HG02623 (cell line): ENCODE measurements at regions not wholly inside any gene's neighbourhood (a gene's known extent, or its start where the extent isn't known, plus 50 kb on each side); places are given as distances from the start of the nearest gene placed in this dataset.

ENCODE experiments used
- ATAC-seq: cut with Tn5 transposase; IDR thresholded peaks from one replicate; pipeline ENCODE4 v1.9.1; 2021; ENCODE audit warnings: moderate library complexity; ENCODE audit not compliant: unreplicated experiment

GRCh38 chr13:106865716-106866440, 297.9 kb upstream of the ARGLU1 start:
- ATAC-seq, result no peak

DNA sequence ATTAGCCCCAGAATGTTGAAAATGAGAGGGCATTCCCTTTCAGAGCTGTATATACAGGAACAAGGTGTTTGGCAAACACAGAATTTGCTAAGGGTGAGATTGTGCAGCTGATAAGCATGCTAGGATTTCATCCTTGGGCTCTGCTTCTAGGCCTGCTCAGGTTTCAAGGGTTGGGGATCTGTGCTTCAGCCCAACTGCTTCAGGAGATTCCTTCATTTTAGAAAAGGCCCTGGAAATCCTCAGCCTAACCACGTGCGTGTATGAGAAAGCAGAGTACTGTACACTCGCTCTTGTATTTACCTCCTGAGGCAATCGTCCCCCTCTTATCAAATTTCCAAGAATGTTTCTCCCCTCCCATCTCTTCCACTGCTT, 291.6 kb upstream of the ARGLU1 start:
- ATAC-seq, result no peak

DNA sequence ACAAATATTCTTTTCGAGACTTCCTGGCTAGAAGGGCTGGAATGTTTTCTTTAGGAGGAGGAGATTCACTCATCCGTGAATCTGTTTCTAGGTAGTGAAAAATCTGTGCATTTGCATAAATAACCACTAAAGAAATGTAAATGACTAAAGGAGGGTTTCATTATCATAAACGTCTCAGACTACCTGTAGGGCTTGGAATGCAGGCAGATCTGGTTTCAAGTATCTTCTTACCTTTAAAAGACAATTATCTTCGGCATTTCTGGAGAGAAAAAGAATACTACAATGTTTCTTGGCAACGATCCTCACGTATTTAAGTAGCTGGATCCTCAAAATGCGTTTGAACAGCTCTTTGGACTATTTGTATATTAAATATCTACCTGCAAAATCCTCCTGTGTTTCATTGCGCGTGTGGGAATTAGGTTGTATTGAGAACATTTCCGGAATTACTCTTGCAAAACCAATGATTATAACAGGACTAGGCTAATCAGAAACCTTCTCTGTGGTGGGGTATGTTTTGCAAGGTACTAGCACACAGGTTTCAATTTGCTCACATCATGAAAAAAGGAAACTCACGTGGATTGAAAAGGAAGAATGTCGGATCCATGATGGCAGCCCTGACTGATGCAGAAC, 291.1 kb upstream of the ARGLU1 start:
- no peak for ATAC-seq

DNA sequence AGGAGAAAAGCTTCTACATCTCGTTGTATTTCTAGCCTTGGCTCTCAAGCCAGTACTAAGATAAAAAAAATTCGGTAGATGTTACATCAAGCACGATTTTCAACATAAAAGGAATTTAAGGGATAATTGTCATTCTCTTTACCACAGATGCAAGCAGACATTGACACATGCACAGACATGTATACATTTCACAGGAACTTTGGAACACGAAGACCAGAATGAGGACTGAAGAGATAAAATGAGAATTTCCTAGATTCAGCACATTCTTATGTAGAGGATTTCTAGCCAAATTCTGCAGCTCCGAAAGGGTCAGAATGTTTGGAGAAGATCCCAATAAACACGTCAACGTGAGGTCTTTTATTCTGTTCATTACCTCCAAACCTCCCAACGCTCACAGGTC, 284.5 kb upstream of the ARGLU1 start:
- no peak for ATAC-seq

DNA sequence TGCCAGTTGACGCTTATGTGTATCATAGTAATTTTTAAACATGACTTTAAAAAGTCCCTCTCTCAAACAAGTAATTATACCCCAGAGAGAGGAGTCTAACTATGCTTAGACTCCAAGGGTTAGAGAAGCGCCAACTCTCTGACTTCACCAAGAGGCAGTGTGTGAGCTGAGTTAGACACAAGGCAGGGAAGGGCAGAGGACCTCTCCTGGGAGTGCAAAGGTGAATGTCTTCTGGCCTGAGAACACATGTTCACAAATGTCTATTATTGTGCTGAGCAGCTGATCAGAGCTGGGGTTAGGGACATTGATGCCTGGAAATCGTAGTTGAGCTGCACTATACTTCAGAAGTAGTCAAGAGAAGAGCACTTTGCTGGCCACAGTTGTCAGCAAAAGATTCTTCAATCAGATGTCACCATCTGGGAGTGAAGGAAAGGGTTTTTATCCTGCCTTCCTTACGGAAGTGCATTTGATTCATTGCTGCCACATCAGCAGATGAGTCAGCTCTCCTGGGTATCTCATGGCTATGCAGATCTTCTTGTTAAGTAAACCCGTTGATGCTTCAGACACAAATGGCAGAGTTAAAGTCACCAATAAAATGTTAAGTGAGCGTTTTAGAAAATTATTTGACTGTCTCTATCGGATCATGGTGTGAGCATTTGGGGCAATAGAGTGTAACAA, 283.2 kb upstream of the ARGLU1 start:
- no peak for ATAC-seq

DNA sequence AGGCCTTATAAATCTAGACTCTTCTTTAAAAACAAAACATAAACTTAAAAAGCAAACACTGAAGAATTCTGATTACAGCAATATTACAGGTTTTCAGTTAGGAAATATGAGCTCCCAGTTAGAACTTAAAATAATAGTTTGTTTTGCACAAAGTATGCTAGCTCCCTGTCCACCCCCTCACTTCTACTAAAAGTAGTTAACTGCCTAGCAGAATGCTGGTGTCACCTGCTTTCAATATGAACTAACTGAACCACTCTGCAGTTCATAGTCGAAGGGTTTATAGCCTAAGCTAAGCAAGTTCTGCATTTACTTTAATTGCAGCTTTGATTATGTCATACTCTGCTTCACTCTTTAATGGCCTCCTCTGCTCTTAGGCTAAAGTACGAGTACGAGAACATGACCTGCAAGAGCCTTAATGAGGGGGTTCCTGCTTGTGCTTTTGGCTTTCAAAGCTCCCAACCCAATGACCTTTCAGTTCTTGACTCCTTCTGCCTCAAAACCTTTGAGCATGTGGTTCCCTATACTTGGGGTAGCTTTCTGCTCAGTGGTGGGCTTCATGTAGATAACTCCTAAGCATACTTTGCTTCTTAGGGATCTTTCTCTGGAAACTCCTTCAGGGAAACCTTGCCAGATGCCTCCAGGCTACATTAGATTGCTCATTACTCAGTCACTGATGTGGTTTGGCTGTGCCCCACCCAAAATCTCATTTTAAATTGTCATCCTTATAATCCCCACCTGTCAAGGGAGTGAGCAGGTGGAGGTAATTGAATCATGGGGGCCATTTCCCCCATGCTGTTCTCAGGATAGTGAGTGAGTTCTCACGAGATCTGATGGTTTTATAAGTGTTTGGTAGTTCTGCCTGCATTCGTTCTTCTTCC, 278.9 kb upstream of the ARGLU1 start:
- ATAC-seq, result no peak

DNA sequence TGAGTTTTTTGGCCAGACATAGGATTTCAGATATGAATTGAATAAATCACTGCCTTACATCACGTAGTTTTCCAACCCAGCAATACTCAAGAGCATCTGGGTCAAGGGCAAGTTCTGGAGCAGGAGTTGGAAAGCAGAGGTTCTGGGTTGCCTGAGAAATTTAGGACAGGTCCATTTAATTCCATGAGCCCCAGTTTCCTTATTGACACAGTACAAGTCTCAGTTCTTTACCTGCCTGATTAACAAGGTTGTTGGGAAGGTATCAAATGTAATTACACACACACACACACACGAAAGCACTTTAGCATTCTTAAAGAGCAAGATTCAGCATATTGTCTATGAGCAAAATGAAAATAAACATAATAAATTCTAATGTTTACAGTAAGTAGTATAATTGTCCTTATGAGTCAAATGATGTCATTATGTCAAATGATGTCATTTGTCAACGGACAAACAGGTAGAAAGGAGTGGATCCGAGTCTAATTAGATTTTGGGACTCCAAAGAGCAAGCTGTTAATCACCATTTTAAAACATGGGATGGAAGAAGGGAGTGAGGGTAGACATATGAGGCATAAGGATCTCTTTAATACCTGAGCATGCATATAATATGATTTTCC, 268.4 kb upstream of the ARGLU1 start:
- no peak for ATAC-seq

GRCh38 chr13:106835477-106835876, 267.5 kb upstream of the ARGLU1 start:
- no peak for ATAC-seq

DNA sequence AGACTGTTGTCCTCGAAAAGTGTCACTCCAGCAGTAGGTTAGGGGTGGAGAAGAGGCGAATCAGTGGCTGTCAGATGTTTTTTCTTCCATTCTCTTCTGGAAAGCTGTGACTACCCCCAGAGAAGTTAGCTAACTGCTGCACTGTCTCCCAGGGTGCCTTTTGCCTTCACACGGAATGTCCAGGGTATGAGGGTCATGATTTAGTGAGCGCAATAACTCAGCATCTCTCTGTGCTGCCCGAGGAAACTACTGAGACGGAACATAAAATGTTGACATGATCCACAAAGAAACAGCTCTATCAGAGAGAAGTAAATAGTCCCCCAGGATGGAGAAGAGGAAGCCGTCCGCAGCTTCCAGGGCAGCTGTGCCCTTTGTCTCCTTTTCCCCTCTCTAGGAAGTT, 254.0 kb upstream of the ARGLU1 start:
- ATAC-seq, result no peak

- no peak for ATAC-seq
Measured at GRCh38 chr13:106819413-106820180, 251.7 kb upstream of the ARGLU1 start.

- ATAC-seq, result no peak
Measured at GRCh38 chr13:106818971-106819370, 251.0 kb upstream of the ARGLU1 start.

DNA sequence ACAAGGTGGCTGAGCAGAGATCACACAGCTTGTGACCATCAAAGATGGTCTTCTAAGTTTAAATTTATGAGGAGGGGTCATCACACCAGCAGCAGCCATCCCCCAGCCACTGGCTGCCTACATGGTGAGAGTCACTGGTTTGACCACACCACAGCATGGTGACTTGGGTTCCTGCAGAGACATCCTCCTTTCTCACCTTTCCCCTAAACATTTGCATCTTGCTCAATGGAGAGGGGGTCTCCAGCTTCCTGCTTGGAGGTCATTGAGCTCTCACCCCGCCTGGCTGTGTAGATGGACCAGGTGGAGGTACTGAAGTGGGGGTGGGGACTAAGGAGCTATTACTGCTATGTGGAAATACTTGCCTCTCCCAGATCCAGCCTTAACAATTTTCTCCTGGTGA, 247.6 kb upstream of the ARGLU1 start:
- ATAC-seq, result no peak

- no peak for ATAC-seq
Measured at GRCh38 chr13:106814463-106814862, 246.5 kb upstream of the ARGLU1 start.

DNA sequence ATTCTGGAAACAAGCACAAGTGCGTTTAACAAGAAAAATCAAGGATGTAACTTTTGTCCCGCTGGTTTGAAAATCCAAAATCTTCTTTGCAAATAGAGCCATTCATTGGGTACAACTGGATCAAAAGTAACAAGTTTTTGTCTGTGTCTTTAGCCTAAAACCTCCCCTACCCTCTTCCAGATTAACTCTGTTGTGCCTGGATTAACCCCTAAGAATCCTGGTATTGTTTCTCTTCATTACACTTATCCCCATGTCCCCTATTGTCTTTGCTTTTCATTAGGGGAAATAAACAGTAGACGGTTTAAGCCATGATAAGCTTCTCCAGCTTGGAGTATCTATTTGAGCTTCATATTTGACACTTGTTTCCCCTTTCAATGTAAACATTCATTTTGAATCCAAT, 242.1 kb upstream of the ARGLU1 start:
- ATAC-seq, result no peak

GRCh38 chr13:106804991-106805390, 237.1 kb upstream of the ARGLU1 start:
- no peak for ATAC-seq

DNA sequence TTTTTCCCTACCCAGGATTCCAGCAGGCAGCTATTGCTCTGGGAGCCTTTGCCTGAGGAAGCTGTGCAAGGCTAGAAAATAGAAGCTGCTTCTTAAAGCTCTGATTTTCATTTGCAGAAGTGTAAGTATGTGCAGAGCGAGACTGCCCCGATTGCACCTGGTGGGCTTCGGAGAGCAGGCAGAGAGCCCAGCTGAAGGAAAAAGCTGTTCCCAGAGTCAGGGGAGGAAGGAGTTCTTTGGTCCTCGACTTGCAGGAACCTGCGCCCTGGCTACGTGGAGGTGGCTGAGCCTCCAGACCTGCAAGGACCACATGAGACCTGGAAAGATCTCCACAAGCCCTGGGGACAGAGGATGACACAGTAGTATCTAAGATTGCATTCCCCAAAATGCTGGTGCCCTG, 235.0 kb upstream of the ARGLU1 start:
- no peak for ATAC-seq

DNA sequence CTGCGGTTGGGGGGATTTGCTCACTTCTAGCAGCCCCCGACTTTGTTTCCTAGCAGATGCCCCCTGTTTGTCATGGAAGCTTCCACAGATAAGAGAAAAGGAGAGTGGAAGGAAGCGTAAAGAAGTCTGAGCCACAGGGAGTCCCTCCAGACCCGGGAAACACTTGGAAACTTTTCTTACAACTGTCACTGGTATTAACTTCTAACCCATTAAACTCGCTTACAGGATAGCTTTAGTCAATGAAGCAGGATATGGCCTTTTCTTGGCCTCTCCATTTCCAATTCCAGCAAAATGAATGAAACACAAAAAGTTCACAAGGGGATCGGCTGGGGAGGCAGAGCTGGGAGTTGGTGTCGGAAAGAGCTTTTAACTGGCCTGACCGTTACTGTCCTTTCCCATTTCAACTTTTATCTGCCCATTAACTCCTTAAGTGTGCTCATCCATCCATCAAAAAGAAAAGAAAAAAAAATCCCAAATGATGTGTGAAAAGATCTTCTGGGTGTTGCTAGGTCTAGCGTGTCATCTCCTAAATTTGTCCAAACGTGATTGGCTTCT, 231.9 kb upstream of the ARGLU1 start:
- no peak for ATAC-seq

DNA sequence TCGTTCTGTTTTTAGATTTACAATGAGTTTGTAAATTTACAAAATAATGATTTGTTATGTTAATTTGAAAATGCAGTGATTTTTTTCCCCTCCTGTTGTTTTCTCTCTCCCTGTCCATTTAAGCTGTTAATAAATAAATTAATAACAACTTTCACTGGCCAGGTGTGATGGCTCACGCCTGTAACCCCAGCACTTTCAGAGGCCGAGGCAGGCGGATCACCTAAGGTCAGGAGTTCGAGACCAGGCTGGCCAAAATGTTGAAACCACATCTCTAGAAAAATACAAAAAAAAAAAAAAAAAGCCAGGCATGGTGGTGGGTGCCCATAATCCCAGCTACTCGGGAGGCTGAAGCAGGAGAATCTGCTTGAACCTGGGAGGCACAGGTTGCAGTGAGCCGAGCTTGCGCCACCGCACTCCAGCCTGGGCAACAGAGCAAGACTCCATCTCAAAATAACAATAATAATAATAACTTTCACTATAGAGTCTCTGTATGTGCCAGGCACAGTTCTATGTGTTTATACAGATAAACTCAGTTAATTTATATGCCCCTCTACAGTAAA, 229.2 kb upstream of the ARGLU1 start:
- no peak for ATAC-seq

DNA sequence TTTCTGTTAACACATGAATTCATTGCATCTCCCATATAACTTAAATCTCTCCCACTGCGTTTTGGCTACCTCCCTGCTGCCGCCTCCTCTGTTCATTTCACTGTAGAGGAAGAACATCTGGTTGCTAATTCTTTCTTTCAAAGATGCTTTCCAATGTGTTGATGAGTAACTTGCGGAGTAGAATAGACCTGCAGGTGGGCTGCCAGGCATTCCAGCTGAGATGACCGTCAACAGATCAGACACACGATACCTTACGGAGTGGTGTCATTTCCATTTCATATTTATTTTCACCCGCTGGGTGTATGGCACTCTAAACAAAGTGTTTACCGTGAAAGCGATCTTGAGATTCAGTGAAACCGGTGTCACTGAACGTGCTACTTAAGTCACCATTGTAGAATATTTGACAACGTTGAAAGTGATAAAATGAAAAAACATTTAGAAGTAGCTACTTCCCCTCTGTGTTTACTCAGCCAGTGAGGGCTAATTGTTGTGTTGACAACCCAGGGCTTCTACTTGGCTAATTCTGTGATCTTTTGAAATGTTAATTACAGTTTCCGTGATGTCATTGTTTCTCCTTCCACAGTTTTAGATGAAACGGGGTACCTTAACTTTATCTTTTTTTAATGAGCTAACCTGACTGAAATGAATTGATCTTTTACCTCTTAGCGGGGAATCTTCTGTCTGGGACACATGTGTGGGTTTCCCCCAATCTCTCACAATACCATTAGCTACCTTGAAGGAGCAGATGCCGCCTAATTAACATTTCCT, 228.5 kb upstream of the ARGLU1 start:
- peak; percentile 54 for ATAC-seq
